Uterus (tissue), 2 donors: ENCODE measurements at regions not wholly inside any gene's neighbourhood (a gene's known extent, or its start where the extent isn't known, plus 50 kb on each side); places are given as distances from the start of the nearest gene placed in this dataset.

Source experiments
- CTCF ChIP-seq, 4 experiments: fragments of 200-600 bp in 2 of 4; fragments of 450-650 bp in 2 of 4; sonication (generic) in 2 of 4; IDR thresholded peaks; one replicate each; pipeline ENCODE4 v1.5.1; 2016 to 2019; ENCODE audit warnings: antibody characterized with exemption in 4 of 4, mild to moderate bottlenecking in 2 of 4, moderate library complexity in 1 of 4
- POLR2A ChIP-seq, 2 donors: fragments of 450-650 bp; IDR thresholded peaks; one replicate each; pipeline ENCODE4 v1.6.1; 2016; ENCODE audit warnings: antibody characterized with exemption in 2 of 2, mild to moderate bottlenecking in 1 of 2, moderate library complexity in 1 of 2

- TF ChIP-seq CTCF (IDR thresholded peaks at IDR 0.05) (no peak), POLR2A (IDR thresholded peaks at IDR 0.05) (no peak)
These were observed 57.1 kb upstream of the KLHL29 start for GRCh38 chr2:23327887-23328286.
